ENCODE measurements at regions not wholly inside any gene's neighbourhood (a gene's known extent, or its start where the extent isn't known, plus 50 kb on each side); places are given as distances from the start of the nearest gene placed in this dataset.
A peak's percentile ranks its signal among the peaks of the same experiment; 100 is the strongest.
"Not testable (repeated sequence)": the region's sequence is repeated elsewhere in the genome, so short reads cannot be mapped to it uniquely, and the experiment has no call there.

DNA sequence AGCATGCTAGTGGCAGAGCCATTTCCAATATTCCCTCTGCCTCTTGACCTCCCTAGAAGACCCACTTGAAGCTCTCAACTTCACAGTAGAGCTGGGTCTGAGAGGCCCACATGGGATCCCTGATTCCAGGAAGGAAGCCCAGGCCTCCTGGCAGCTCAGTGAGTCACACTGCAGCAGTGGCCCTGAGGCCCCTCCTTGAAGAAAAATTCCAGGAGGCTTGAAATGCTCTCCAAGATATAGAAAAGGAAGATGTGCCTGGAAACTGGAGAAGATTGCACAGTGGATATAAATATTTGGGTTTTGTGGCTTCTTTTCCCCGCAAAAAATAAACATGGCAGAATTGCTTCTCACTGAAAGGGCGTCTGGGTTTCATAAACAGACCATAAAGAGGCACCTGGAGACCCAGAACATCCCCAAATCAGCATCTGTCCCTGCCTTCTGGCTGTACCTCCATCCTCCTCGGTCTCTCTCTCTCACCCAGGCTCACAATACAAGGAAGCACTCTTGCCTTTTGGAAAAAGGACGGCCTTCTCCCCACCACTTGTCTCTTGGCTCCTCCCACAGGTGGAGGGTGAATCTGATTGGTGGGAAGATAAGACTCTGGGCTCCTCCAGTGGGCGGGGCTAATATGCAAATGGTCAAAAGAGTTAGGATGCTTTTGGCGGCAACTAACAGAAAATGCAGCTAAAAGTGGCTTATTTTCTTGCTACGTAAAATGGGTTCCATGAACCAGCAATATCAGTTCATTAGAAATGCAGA, 200.0 kb upstream of the SULF2 start:
- no peak for TF ChIP-seq CTCF (IDR thresholded peaks at IDR 0.05; ENCODE audit: insufficient read depth, low read length, missing control alignments)
- CTCF ChIA-PET, result interaction anchor here (1.0 kb wide), 1 partner anchor 648 kb away, joined by 3 read pairs; no protein-coding TSS in a partner anchor
- peak; percentile 19 for DNase-seq (ENCODE audit: low read depth, low spot score)
- no peak overlapping the region for H3K4me3 ChIP-seq (ENCODE audit: low read depth, low read length)
- POLR2A ChIA-PET, result interaction anchor here (0.7 kb wide), 1 partner anchor 41 kb away, joined by 3 read pairs; no protein-coding TSS in a partner anchor

DNA sequence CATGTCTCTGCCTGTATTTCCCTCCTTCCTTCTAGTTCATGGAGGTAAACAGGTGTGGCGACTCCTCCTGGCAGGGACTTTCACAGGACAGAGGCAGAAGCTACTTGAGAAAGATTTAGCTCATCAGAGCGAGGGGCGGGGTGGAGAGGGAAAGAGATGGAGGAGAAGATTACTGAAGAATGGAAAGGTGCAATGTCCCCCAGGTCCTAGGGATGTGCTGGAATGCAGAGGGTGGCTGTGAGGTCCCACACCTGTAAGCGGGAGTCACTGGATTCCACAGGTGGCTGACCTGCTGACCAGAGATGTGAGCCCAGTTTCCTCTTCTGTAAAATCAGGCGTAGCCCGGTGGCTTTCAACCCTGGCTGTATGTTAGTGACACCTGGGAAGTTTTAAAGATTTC, 199.2 kb upstream of the SULF2 start:
- ChIA-PET POLR2A (no interaction called here), CTCF (no interaction called here)
- no peak for TF ChIP-seq CTCF (IDR thresholded peaks at IDR 0.05; ENCODE audit: insufficient read depth, low read length, missing control alignments)
- no peak for DNase-seq (ENCODE audit: low read depth, low spot score)
- H3K4me3 ChIP-seq (ENCODE audit: low read depth, low read length), result no peak overlapping the region

GRCh38 chr20:47983642-47984041, 198.4 kb upstream of the SULF2 start:
- DNase-seq (ENCODE audit: low read depth, low spot score); POLR2A ChIA-PET; H3K4me3 ChIP-seq (ENCODE audit: low read depth, low read length); CTCF ChIA-PET: not testable (repeated sequence)

DNA sequence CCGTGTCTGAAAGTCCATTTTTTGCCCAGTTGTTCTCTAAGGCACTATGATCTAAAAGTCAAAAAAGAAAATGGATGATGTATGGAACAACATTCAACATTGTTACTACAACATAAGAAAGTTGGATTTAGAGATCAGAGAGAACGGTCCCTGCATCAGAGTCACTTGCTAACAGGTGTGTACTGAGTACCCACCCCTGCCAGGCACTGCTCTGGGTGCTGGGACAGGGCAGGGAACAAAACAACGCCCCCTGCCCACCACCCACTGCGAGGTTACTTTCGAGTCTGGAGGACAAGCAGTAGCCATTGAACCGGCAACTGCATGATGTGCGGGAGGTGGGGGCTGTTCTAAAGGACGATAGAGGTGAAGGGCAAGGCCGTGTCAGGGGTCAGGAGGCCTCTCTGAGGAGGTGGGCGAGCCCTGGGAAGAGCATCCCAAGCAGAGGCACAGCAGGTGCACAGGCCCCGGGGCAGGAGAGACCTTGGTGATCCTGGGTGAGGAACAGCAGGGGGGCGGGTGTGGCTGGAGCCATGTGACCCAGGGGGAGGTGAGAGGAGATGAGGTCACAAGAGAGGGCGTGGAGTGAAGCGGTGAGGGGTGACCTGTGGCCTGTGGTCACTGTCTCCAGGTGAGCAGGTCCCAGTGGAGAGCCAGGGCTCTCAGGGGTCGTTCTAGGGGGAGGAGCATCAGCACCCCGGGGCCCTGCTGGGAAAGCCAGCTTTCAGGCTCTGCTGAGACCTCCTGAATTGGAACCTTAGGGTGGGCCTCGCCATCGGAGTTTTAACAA, 197.5 kb upstream of the SULF2 start:
- no peak overlapping the region for H3K4me3 ChIP-seq (ENCODE audit: low read depth, low read length)
- ChIA-PET POLR2A (no interaction called here), CTCF (no interaction called here)
- DNase-seq (ENCODE audit: low read depth, low spot score), result no peak
- no peak for TF ChIP-seq CTCF (IDR thresholded peaks at IDR 0.05; ENCODE audit: insufficient read depth, low read length, missing control alignments)

GRCh38 chr20:47981222-47981621, 195.9 kb upstream of the SULF2 start:
- ChIA-PET CTCF (interaction anchor here (1.4 kb wide), 1 partner anchor 11 kb away, joined by 3 read pairs; no protein-coding TSS in a partner anchor), POLR2A (no interaction called here)
- TF ChIP-seq CTCF (IDR thresholded peaks at IDR 0.05; ENCODE audit: insufficient read depth, low read length, missing control alignments), result no peak
- DNase-seq (ENCODE audit: low read depth, low spot score), result no peak
- no peak overlapping the region for H3K4me3 ChIP-seq (ENCODE audit: low read depth, low read length)

DNA sequence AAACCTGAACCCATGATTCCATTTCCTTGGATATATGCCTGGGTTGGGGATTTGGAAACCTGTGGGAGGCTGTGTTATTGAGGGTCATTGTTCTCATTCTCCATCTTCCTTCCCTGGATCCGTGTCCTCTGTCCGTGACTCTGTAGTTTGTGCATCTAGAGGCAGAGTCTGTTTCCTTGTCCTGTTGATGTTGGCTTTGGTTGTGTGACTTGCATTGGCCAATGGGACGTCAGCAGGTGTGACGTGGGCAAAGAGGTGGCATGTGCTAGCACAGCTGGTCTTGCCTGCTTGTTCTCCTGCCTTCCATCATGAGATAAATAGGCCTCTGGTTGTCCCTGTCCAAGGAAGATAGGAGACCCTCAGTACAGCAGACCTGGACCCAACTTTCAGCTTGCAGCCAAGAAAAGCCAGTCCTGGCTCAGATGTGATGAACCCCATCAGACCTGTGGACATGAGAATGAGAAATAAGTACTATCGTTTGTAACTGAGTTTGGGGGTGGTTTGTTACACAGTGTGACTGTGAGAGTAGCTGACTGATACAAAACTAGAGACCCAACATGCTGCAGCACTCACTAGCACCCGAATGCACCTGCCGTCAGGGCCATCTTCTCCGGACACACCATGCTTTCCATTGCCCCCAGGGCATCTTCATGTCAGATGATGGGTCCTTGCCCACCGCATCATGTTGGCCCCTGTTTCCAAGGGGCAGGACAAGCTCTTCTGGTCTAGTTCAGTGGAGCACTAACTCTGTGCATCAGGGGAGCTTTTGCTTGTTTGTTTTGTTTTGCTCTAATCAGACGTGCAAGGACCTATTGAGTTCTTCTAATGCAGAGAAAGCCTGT, 195.3 kb upstream of the SULF2 start:
- no peak for DNase-seq (ENCODE audit: low read depth, low spot score)
- TF ChIP-seq CTCF (IDR thresholded peaks at IDR 0.05; ENCODE audit: insufficient read depth, low read length, missing control alignments), result no peak
- POLR2A ChIA-PET, result no interaction called here
- no peak overlapping the region for H3K4me3 ChIP-seq (ENCODE audit: low read depth, low read length)
- CTCF ChIA-PET, result interaction anchor here (1.4 kb wide), 1 partner anchor 10 kb away, joined by 3 read pairs; no protein-coding TSS in a partner anchor

DNA sequence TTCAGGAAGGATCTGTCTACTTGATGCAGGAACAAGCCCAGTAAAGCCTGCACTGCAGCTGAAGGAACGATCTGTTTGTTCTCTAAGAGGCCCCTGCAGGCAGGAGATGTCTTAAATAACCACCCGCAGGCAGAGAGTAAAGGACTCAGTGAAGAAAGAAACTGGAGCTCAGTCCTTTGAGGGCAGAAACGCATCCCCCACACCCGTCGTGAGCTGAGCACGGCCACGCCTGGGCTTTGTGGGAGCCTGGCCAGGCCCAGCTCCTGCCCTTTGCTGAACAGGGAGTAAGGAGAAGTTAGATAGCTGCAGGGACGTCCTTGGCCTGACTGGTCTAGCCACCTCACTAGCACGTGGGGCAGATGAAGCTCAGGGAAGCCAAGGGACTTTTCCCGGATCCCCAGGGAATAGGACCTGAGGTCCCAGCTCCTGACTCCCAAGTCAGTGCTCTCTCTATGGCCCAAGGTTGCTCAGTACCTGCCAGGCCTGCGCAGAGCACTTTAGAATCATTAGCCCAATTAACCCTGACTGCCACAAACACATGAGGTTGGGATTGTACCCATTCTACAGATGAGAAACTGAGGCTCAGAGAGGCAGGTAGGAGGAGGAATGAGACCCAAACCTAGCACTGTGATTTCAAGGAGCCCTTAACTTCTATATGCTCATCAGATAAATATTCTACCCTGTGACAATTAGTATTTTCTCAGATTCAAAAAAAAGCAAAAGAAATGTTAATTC, 194.2 kb upstream of the SULF2 start:
- DNase-seq (ENCODE audit: low read depth, low spot score); POLR2A ChIA-PET; H3K4me3 ChIP-seq (ENCODE audit: low read depth, low read length); CTCF ChIA-PET: not testable (repeated sequence)

GRCh38 chr20:47978428-47979120, 193.3 kb upstream of the SULF2 start:
- POLR2A ChIA-PET, result not testable (repeated sequence)

More at GRCh38 chr20:47978428-47979120, 193.3 kb upstream of the SULF2 start:
- H3K4me3 ChIP-seq (ENCODE audit: low read depth, low read length); DNase-seq (ENCODE audit: low read depth, low spot score): not testable (repeated sequence)
- CTCF ChIA-PET, result interaction anchor here (1.0 kb wide), 1 partner anchor 212 kb away, joined by 3 read pairs; no protein-coding TSS in a partner anchor

All from AG04449 (cell line).